ENCODE measurements at regions not wholly inside any gene's neighbourhood (a gene's known extent, or its start where the extent isn't known, plus 50 kb on each side); places are given as distances from the start of the nearest gene placed in this dataset.

GRCh38 chr5:167598166-167598565 is 693.3 kb upstream of the WWC1 start:
- no peaks in the 10 kb centered on the region for H3K9me3 ChIP-seq (ENCODE audit: low read length)
- H3K4me1 ChIP-seq (ENCODE audit: insufficient read depth, low read length, severe bottlenecking), result no peaks in the 10 kb centered on the region
- no peaks in the 10 kb centered on the region for H3K36me3 ChIP-seq (ENCODE audit: insufficient read depth, low read length)
- H3K4me2 ChIP-seq (ENCODE audit: low read length), result no peak overlapping the region
- no peak overlapping the region for H3K27ac ChIP-seq (ENCODE audit: low read depth, low read length, poor library complexity, severe bottlenecking)
- no peak overlapping the region for H3K4me3 ChIP-seq (ENCODE audit: low read depth, low read length, poor library complexity, severe bottlenecking)
- H3K9ac ChIP-seq (ENCODE audit: low read length), result no peak overlapping the region
- no peaks in the 10 kb centered on the region for H3K79me2 ChIP-seq (ENCODE audit: insufficient read depth, low read length)
- no peaks in the 10 kb centered on the region for H3K9me2 ChIP-seq (ENCODE audit: low read depth, low read length)
- H3K27me3 ChIP-seq (ENCODE audit: insufficient read depth, low read length), result no peaks in the 10 kb centered on the region
- no peaks in the 10 kb centered on the region for H4K20me1 ChIP-seq (ENCODE audit: insufficient read depth, low read length)
- no peak for TF ChIP-seq EZH2 (IDR thresholded peaks at IDR 0.05; ENCODE audit: borderline replicate concordance, low read length)
- TF ChIP-seq CTCF (IDR thresholded peaks at IDR 0.05; ENCODE audit: low read length), result no peak
- H3F3A ChIP-seq (ENCODE audit: insufficient read depth, low read length), result no peaks in the 10 kb centered on the region
- H2AFZ ChIP-seq (ENCODE audit: low read length), result no peak overlapping the region

- Histone ChIP-seq H3K9ac (ENCODE audit: low read length) (no peak overlapping the region), H2AFZ (ENCODE audit: low read length) (no peak overlapping the region), H3K4me3 (ENCODE audit: low read depth, low read length, poor library complexity, severe bottlenecking) (no peak overlapping the region), H3K4me1 (ENCODE audit: insufficient read depth, low read length, severe bottlenecking) (no peaks in the 10 kb centered on the region), H3K27ac (ENCODE audit: low read depth, low read length, poor library complexity, severe bottlenecking) (no peak overlapping the region), H4K20me1 (ENCODE audit: insufficient read depth, low read length) (no peaks in the 10 kb centered on the region), H3K9me2 (ENCODE audit: low read depth, low read length) (no peaks in the 10 kb centered on the region), H3K9me3 (ENCODE audit: low read length) (no peaks in the 10 kb centered on the region), H3K79me2 (ENCODE audit: insufficient read depth, low read length) (no peaks in the 10 kb centered on the region), H3K4me2 (ENCODE audit: low read length) (no peak overlapping the region), H3K27me3 (ENCODE audit: insufficient read depth, low read length) (no peaks in the 10 kb centered on the region), H3F3A (ENCODE audit: insufficient read depth, low read length) (no peaks in the 10 kb centered on the region), H3K36me3 (ENCODE audit: insufficient read depth, low read length) (no peaks in the 10 kb centered on the region)
- TF ChIP-seq EZH2 (IDR thresholded peaks at IDR 0.05; ENCODE audit: borderline replicate concordance, low read length) (no peak), CTCF (IDR thresholded peaks at IDR 0.05; ENCODE audit: low read length) (no peak)
Observed at GRCh38 chr5:167602067-167602466, 689.4 kb upstream of the WWC1 start.

DNA sequence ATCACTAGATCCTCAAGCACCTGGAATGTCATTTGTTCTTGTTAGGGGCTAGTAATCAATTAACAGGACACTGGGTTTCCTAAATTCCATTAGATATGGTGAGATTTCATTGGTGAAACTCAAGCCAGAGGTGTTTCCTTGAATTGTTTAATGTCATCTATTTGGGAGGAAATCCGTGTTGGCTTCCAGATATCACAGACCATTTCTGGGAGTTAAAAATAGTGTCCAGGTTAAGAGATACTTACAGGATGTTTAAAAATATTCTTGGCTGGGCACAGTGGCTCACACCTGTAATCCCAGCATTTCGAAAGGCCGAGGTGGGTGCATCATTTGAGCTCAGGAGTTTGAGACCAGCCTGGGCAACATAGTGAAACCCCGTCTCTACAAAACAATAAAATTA is 688.3 kb upstream of the WWC1 start:
- Histone ChIP-seq H3K9me2 (ENCODE audit: low read depth, low read length) (no peaks in the 10 kb centered on the region), H3K4me2 (ENCODE audit: low read length) (no peak overlapping the region), H3K27ac (ENCODE audit: low read depth, low read length, poor library complexity, severe bottlenecking) (no peak overlapping the region), H3K9ac (ENCODE audit: low read length) (no peak overlapping the region), H4K20me1 (ENCODE audit: insufficient read depth, low read length) (no peaks in the 10 kb centered on the region), H3K79me2 (ENCODE audit: insufficient read depth, low read length) (no peaks in the 10 kb centered on the region), H2AFZ (ENCODE audit: low read length) (no peak overlapping the region), H3K36me3 (ENCODE audit: insufficient read depth, low read length) (no peaks in the 10 kb centered on the region), H3K4me1 (ENCODE audit: insufficient read depth, low read length, severe bottlenecking) (no peaks in the 10 kb centered on the region), H3K9me3 (ENCODE audit: low read length) (no peaks in the 10 kb centered on the region), H3F3A (ENCODE audit: insufficient read depth, low read length) (no peaks in the 10 kb centered on the region), H3K27me3 (ENCODE audit: insufficient read depth, low read length) (no peaks in the 10 kb centered on the region), H3K4me3 (ENCODE audit: low read depth, low read length, poor library complexity, severe bottlenecking) (no peak overlapping the region)
- TF ChIP-seq EZH2 (IDR thresholded peaks at IDR 0.05; ENCODE audit: borderline replicate concordance, low read length) (no peak), CTCF (IDR thresholded peaks at IDR 0.05; ENCODE audit: low read length) (no peak)
